Thymus (tissue), 11 donors: ENCODE measurements at regions not wholly inside any gene's neighbourhood (a gene's known extent, or its start where the extent isn't known, plus 50 kb on each side); places are given as distances from the start of the nearest gene placed in this dataset.

Experiments
- DNase-seq, 9 donors: peaks; one replicate each; pipeline ENCODE4 v3.0.0-alpha.2; 2013; ENCODE audit warnings: low spot score in 9 of 9, low read depth in 6 of 9, missing footprints in 1 of 9
- H3K27ac ChIP-seq, 2 donors: one replicate each; pipeline ENCODE4 v1.5.1; 2013; ENCODE audit warnings: control low read depth in 1 of 2, low read depth in 1 of 2, low read length in 1 of 2, mild to moderate bottlenecking in 1 of 2, moderate library complexity in 1 of 2
- H3K27me3 ChIP-seq, 2 donors: one replicate each; pipeline ENCODE4 v1.5.1; 2013; ENCODE audit warnings: low read length in 1 of 2; ENCODE audit not compliant: control insufficient read depth in 2 of 2, insufficient read depth in 1 of 2
- H3K36me3 ChIP-seq, 2 donors: one replicate each; pipeline ENCODE4 v1.5.1; 2013; ENCODE audit warnings: low read length in 1 of 2, mild to moderate bottlenecking in 1 of 2, moderate library complexity in 1 of 2; ENCODE audit not compliant: control insufficient read depth in 2 of 2, insufficient read depth in 2 of 2
- H3K4me1 ChIP-seq, 2 donors: one replicate each; pipeline ENCODE4 v1.5.1; 2013; ENCODE audit warnings: low read length in 2 of 2; ENCODE audit not compliant: control insufficient read depth in 2 of 2, insufficient read depth in 2 of 2
- H3K4me3 ChIP-seq, 2 donors: one replicate each; pipeline ENCODE4 v1.5.1; 2013; ENCODE audit warnings: low read length in 2 of 2, control low read depth in 1 of 2, mild to moderate bottlenecking in 1 of 2
- H3K9me3 ChIP-seq, 2 donors: one replicate each; pipeline ENCODE4 v1.5.1; 2013; ENCODE audit warnings: low read length in 1 of 2, mild to moderate bottlenecking in 1 of 2; ENCODE audit not compliant: control insufficient read depth in 2 of 2, insufficient read depth in 1 of 2
- WGBS: extraction: QIAGEN DNeasy Blood & Tissue Kit; methylation state at CpG from one replicate; pipeline ENCODE4 v1.1.7; 2013; 5-methylcytosine and 5-hydroxymethylcytosine counted together
- donor health status: healthy.

- H3K27me3 ChIP-seq: no peaks in the 10 kb centered on the region
- DNase-seq: no peak
- no peaks in the 10 kb centered on the region for H3K36me3 ChIP-seq
- no peaks in the 10 kb centered on the region for H3K9me3 ChIP-seq
- H3K27ac ChIP-seq: no peak overlapping the region
- no peak overlapping the region for H3K4me3 ChIP-seq
- H3K4me1 ChIP-seq: no peaks in the 10 kb centered on the region
Measured at GRCh38 chr3:110564674-110565073, 506.9 kb upstream of the NECTIN3 start.

GRCh38 chr3:110567029-110567428, 504.6 kb upstream of the NECTIN3 start:
- WGBS: 85% methylated on average over 2 of the region's 2 CpGs
- Histone ChIP-seq H3K9me3 (no peaks in the 10 kb centered on the region), H3K36me3 (no peaks in the 10 kb centered on the region)

GRCh38 chr3:110568246-110568645, 503.4 kb upstream of the NECTIN3 start:
- H3K4me3 ChIP-seq: no peak overlapping the region
- no peaks in the 10 kb centered on the region for H3K36me3 ChIP-seq
- DNase-seq: peak in 1 of 9 donors; percentile 3
- H3K27me3 ChIP-seq: no peaks in the 10 kb centered on the region
- H3K4me1 ChIP-seq: no peaks in the 10 kb centered on the region
- H3K9me3 ChIP-seq: no peaks in the 10 kb centered on the region
- no peak overlapping the region for H3K27ac ChIP-seq
- 65% methylated on average over 2 of the region's 2 CpGs for WGBS

More at GRCh38 chr3:110567029-110567428, 504.6 kb upstream of the NECTIN3 start:
- Histone ChIP-seq H3K4me3 (no peak overlapping the region), H3K4me1 (no peaks in the 10 kb centered on the region), H3K27ac (no peak overlapping the region), H3K27me3 (no peaks in the 10 kb centered on the region)
- DNase-seq: no peak

- Histone ChIP-seq H3K9me3 (no peaks in the 10 kb centered on the region), H3K36me3 (no peaks in the 10 kb centered on the region), H3K27ac (no peak overlapping the region), H3K4me1 (no peaks in the 10 kb centered on the region), H3K4me3 (no peak overlapping the region), H3K27me3 (no peaks in the 10 kb centered on the region)
- 89% methylated on average over 2 of the region's 2 CpGs for WGBS
- DNase-seq: no peak
Measured at GRCh38 chr3:110569073-110569472, 502.5 kb upstream of the NECTIN3 start.

GRCh38 chr3:110575702-110576101, 495.9 kb upstream of the NECTIN3 start:
- Histone ChIP-seq H3K4me1 (no peaks in the 10 kb centered on the region), H3K27me3 (no peaks in the 10 kb centered on the region), H3K9me3 (no peaks in the 10 kb centered on the region), H3K4me3 (no peak overlapping the region), H3K36me3 (no peaks in the 10 kb centered on the region), H3K27ac (no peak overlapping the region)
- DNase-seq: no peak
- WGBS: 86% methylated on average over 3 of the region's 3 CpGs

- WGBS: 74% methylated on average over 3 of the region's 3 CpGs
Measured at GRCh38 chr3:110576960-110577359, 494.7 kb upstream of the NECTIN3 start.

GRCh38 chr3:110577854-110578253, 493.8 kb upstream of the NECTIN3 start:
- H3K36me3 ChIP-seq: no peaks in the 10 kb centered on the region
- DNase-seq: no peak
- no peak overlapping the region for H3K27ac ChIP-seq
- no peaks in the 10 kb centered on the region for H3K27me3 ChIP-seq
- WGBS: 67% methylated on average over 2 of the region's 2 CpGs
- H3K9me3 ChIP-seq: no peaks in the 10 kb centered on the region
- H3K4me3 ChIP-seq: no peak overlapping the region
- H3K4me1 ChIP-seq: no peaks in the 10 kb centered on the region

More at GRCh38 chr3:110576960-110577359, 494.7 kb upstream of the NECTIN3 start:
- H3K4me3 ChIP-seq: no peak overlapping the region
- H3K27me3 ChIP-seq: no peaks in the 10 kb centered on the region
- H3K27ac ChIP-seq: no peak overlapping the region
- no peaks in the 10 kb centered on the region for H3K9me3 ChIP-seq
- no peaks in the 10 kb centered on the region for H3K4me1 ChIP-seq
- no peaks in the 10 kb centered on the region for H3K36me3 ChIP-seq
- no peak for DNase-seq

- Histone ChIP-seq H3K9me3 (no peaks in the 10 kb centered on the region), H3K27me3 (no peaks in the 10 kb centered on the region), H3K4me1 (no peaks in the 10 kb centered on the region), H3K4me3 (no peak overlapping the region), H3K27ac (no peak overlapping the region), H3K36me3 (no peaks in the 10 kb centered on the region)
- WGBS: 93% methylated on average over 4 of the region's 4 CpGs
- no peak for DNase-seq
Measured at GRCh38 chr3:110579840-110580550, 491.6 kb upstream of the NECTIN3 start.

GRCh38 chr3:110583373-110583935, 488.2 kb upstream of the NECTIN3 start:
- H3K36me3 ChIP-seq: no peaks in the 10 kb centered on the region
- WGBS: 80% methylated on average over 3 of the region's 3 CpGs
- no peak for DNase-seq
- no peaks in the 10 kb centered on the region for H3K27me3 ChIP-seq
- no peak overlapping the region for H3K27ac ChIP-seq
- no peaks in the 10 kb centered on the region for H3K4me1 ChIP-seq
- H3K9me3 ChIP-seq: no peaks in the 10 kb centered on the region
- no peak overlapping the region for H3K4me3 ChIP-seq
